ENCODE measurements at regions not wholly inside any gene's neighbourhood (a gene's known extent, or its start where the extent isn't known, plus 50 kb on each side); places are given as distances from the start of the nearest gene placed in this dataset.

DNA sequence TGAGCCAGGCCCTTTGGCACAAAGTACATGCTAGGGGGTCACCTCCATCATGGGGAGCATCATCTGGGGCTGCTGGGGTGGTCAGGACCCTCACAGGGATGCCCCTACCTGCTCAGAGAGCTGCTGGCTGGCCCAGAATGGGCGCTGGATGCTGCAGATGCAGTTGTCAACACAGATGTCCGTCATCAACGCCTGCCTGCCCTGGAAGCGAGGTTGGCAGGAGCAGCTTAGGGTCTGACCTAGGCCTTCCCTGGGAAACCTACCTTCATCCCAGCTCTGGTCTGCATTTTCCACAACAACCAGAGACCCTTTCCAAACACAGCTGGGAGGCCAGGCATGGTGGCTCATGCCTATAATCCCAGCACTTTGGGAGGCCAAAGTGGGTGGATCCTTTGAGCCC, 88.0 kb downstream of the EDN3 start:
- BruUV-seq (replicated peaks) = no TSS peak
- TF ChIP-seq, protein P1, sequence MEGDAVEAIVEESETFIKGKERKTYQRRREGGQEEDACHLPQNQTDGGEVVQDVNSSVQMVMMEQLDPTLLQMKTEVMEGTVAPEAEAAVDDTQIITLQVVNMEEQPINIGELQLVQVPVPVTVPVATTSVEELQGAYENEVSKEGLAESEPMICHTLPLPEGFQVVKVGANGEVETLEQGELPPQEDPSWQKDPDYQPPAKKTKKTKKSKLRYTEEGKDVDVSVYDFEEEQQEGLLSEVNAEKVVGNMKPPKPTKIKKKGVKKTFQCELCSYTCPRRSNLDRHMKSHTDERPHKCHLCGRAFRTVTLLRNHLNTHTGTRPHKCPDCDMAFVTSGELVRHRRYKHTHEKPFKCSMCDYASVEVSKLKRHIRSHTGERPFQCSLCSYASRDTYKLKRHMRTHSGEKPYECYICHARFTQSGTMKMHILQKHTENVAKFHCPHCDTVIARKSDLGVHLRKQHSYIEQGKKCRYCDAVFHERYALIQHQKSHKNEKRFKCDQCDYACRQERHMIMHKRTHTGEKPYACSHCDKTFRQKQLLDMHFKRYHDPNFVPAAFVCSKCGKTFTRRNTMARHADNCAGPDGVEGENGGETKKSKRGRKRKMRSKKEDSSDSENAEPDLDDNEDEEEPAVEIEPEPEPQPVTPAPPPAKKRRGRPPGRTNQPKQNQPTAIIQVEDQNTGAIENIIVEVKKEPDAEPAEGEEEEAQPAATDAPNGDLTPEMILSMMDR (conservative IDR thresholded peaks at IDR 0.05; ENCODE audit: low read length) = no peak
- no peak for TF ChIP-seq EZH2phosphoT487 (IDR thresholded peaks at IDR 0.05; ENCODE audit: borderline replicate concordance, low read depth, low read length)
- no peaks in the 10 kb centered on the region for H3K79me2 ChIP-seq (ENCODE audit: insufficient read depth, low read depth, low read length)
- no peaks in the 10 kb centered on the region for H3K36me3 ChIP-seq (ENCODE audit: insufficient read depth, low read length)
- CTCF ChIA-PET (ENCODE audit: unreplicated experiment) = no interaction called here
- no peak overlapping the region for H2AFZ ChIP-seq (ENCODE audit: low read length)
- H3K4me1 ChIP-seq (ENCODE audit: insufficient read depth, low read length, poor library complexity, severe bottlenecking) = no peaks in the 10 kb centered on the region
- POLR2A ChIA-PET = no interaction called here
- no peak for DNase-seq (ENCODE audit: low spot score)
- intact Hi-C loops (cut with micrococcal nuclease; ENCODE audit: unreplicated experiment) = no loop called here
- H4K20me1 ChIP-seq (ENCODE audit: insufficient read depth, low read length) = no peaks in the 10 kb centered on the region
- H3K4me2 ChIP-seq (ENCODE audit: low read length) = no peak overlapping the region
- no peaks in the 10 kb centered on the region for H3K9me3 ChIP-seq (ENCODE audit: low read length)
- no peak overlapping the region for H3K27ac ChIP-seq (ENCODE audit: low read depth, low read length, poor library complexity, severe bottlenecking)
- no peaks in the 10 kb centered on the region for H3K9me2 ChIP-seq (ENCODE audit: insufficient read depth, low read length)
- H3K4me3 ChIP-seq (ENCODE audit: low read depth, low read length, poor library complexity, severe bottlenecking) = no peak overlapping the region

GRCh38 chr20:59390437-59390836, 90.0 kb downstream of the EDN3 start:
- TF ChIP-seq, protein P1 (conservative IDR thresholded peaks at IDR 0.05; ENCODE audit: low read length) = no peak
- TF ChIP-seq EZH2phosphoT487 (IDR thresholded peaks at IDR 0.05; ENCODE audit: borderline replicate concordance, low read depth, low read length) = no peak
- H3K36me3 ChIP-seq (ENCODE audit: insufficient read depth, low read length) = no peaks in the 10 kb centered on the region
- H2AFZ ChIP-seq (ENCODE audit: low read length) = no peak overlapping the region
- H3K4me1 ChIP-seq (ENCODE audit: insufficient read depth, low read length, poor library complexity, severe bottlenecking) = no peaks in the 10 kb centered on the region
- ChIA-PET POLR2A (no interaction called here), CTCF (ENCODE audit: unreplicated experiment) (no interaction called here)
- H3K9me3 ChIP-seq (ENCODE audit: low read length) = no peaks in the 10 kb centered on the region
- H4K20me1 ChIP-seq (ENCODE audit: insufficient read depth, low read length) = no peaks in the 10 kb centered on the region
- no peak overlapping the region for H3K4me3 ChIP-seq (ENCODE audit: low read depth, low read length, poor library complexity, severe bottlenecking)
- intact Hi-C loops (cut with micrococcal nuclease; ENCODE audit: unreplicated experiment) = no loop called here
- H3K4me2 ChIP-seq (ENCODE audit: low read length) = no peak overlapping the region
- H3K27ac ChIP-seq (ENCODE audit: low read depth, low read length, poor library complexity, severe bottlenecking) = no peak overlapping the region
- no peaks in the 10 kb centered on the region for H3K79me2 ChIP-seq (ENCODE audit: insufficient read depth, low read depth, low read length)
- no peaks in the 10 kb centered on the region for H3K9me2 ChIP-seq (ENCODE audit: insufficient read depth, low read length)
- no peak for DNase-seq (ENCODE audit: low spot score)
- no TSS peak for BruUV-seq (replicated peaks)

GRCh38 chr20:59391975-59392374, 91.6 kb downstream of the EDN3 start:
- Histone ChIP-seq H3K4me3 (ENCODE audit: low read depth, low read length, poor library complexity, severe bottlenecking) (no peak overlapping the region), H3K27ac (ENCODE audit: low read depth, low read length, poor library complexity, severe bottlenecking) (no peak overlapping the region), H3K79me2 (ENCODE audit: insufficient read depth, low read depth, low read length) (no peaks in the 10 kb centered on the region), H2AFZ (ENCODE audit: low read length) (no peak overlapping the region), H4K20me1 (ENCODE audit: insufficient read depth, low read length) (no peaks in the 10 kb centered on the region), H3K4me2 (ENCODE audit: low read length) (no peak overlapping the region), H3K4me1 (ENCODE audit: insufficient read depth, low read length, poor library complexity, severe bottlenecking) (no peaks in the 10 kb centered on the region), H3K36me3 (ENCODE audit: insufficient read depth, low read length) (no peaks in the 10 kb centered on the region), H3K9me2 (ENCODE audit: insufficient read depth, low read length) (no peaks in the 10 kb centered on the region), H3K9me3 (ENCODE audit: low read length) (no peaks in the 10 kb centered on the region)
- no TSS peak for BruUV-seq (replicated peaks)
- ChIA-PET POLR2A (no interaction called here), CTCF (ENCODE audit: unreplicated experiment) (no interaction called here)
- intact Hi-C loops (cut with micrococcal nuclease; ENCODE audit: unreplicated experiment) = no loop called here
- no peak for DNase-seq (ENCODE audit: low spot score)
- TF ChIP-seq, protein P1 (conservative IDR thresholded peaks at IDR 0.05; ENCODE audit: low read length) = no peak
- no peak for TF ChIP-seq EZH2phosphoT487 (IDR thresholded peaks at IDR 0.05; ENCODE audit: borderline replicate concordance, low read depth, low read length)

Measured in OCI-LY7 (cell line).